ENCODE measurements at regions not wholly inside any gene's neighbourhood (a gene's known extent, or its start where the extent isn't known, plus 50 kb on each side); places are given as distances from the start of the nearest gene placed in this dataset.
"Not testable (repeated sequence)": the region's sequence is repeated elsewhere in the genome, so short reads cannot be mapped to it uniquely, and the experiment has no call there.

DNA sequence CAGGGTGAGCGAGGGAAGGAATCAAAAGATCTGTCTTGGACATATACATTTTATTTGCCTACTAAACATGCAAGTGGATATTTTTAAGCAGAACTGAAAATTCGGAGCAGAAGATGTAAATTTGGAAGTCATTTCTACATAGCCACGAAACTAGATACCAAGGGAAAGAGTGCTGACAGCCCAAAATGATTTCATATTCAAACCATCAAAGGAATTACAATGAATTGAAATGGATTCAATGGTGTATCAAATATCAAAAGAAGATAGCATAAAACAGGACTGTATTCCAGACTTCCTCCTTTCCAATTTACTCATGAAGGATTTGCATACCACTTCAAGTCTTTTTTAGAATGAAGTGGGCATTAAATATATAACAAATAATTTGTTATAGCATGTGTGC lies 313.5 kb upstream of the KITLG start:
- Histone ChIP-seq H3K4me1 (ENCODE audit: control insufficient read depth in 1 of 2, insufficient read depth in 2 of 2, low read length in 2 of 2) (no peaks in the 10 kb centered on the region), H3K4me3 (ENCODE audit: low read depth, low read length) (no peak overlapping the region), H4K8ac (ENCODE audit: low read depth, low read length) (no peak overlapping the region), H3K27ac (ENCODE audit: low read depth, low read length) (no peak overlapping the region), H3K18ac (ENCODE audit: low read length) (no peak overlapping the region), H3K4me2 (ENCODE audit: low read length) (no peak overlapping the region), H2BK12ac (ENCODE audit: low read length) (no peak overlapping the region), H3K9ac (ENCODE audit: low read length) (no peak overlapping the region), H2AFZ (ENCODE audit: insufficient read depth, low read length, poor library complexity) (no peak overlapping the region), H3K27me3 (ENCODE audit: insufficient read depth, low read length) (no peaks in the 10 kb centered on the region), H3K79me2 (ENCODE audit: control insufficient read depth, insufficient read depth, low read length, poor library complexity) (no peaks in the 10 kb centered on the region), H4K12ac (ENCODE audit: low read depth, low read length) (no peak overlapping the region), H3K14ac (ENCODE audit: low read length) (no peak overlapping the region), H2BK120ac (ENCODE audit: insufficient read depth, low read length, poor library complexity) (no peak overlapping the region), H3K9me3 (ENCODE audit: insufficient read depth, low read depth, low read length) (no peaks in the 10 kb centered on the region), H4K91ac (ENCODE audit: low read depth, low read length) (no peak overlapping the region), H2BK5ac (ENCODE audit: low read depth, low read length, poor library complexity) (no peak overlapping the region), H3K4ac (ENCODE audit: low read depth, low read length) (no peak overlapping the region), H3K36me3 (ENCODE audit: control insufficient read depth in 1 of 2, insufficient read depth in 2 of 2, low read length in 2 of 2) (no peaks in the 10 kb centered on the region), H3K23ac (ENCODE audit: low read length) (no peak overlapping the region), H2AK5ac (ENCODE audit: low read length) (no peak overlapping the region), H3K79me1 (ENCODE audit: low read length) (no peaks in the 10 kb centered on the region)
- WGBS (ENCODE audit: extremely low coverage, insufficient coverage, insufficient read length), result no CpG with 5 or more reads among the region's 3 CpGs
- DNase-seq, result no peak

DNA sequence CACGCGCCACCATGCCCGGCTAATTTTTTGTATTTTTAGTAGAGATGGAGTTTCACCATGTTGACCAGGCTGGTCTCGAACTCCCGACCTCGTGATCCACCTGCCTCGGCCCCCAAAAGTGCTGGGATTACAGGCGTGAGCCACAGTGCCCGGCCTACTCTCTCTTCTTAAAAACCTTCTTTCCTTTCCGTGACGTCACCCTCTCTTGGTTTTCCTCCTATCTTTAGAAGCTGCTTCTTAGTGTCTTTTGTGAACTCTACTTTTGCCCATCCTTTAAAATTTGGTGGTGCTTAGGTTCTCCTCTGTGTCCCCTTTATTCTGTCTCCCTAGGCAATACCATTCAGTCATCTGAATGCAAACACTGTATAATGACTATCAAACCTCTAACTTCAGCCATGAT lies 311.2 kb upstream of the KITLG start:
- H3K4me3 ChIP-seq (ENCODE audit: low read depth, low read length); H3K23ac ChIP-seq (ENCODE audit: low read length); H4K8ac ChIP-seq (ENCODE audit: low read depth, low read length); H2BK12ac ChIP-seq (ENCODE audit: low read length); H3K79me1 ChIP-seq (ENCODE audit: low read length); H3K9me3 ChIP-seq (ENCODE audit: insufficient read depth, low read depth, low read length); H3K4me2 ChIP-seq (ENCODE audit: low read length); H3K18ac ChIP-seq (ENCODE audit: low read length); H2AFZ ChIP-seq (ENCODE audit: insufficient read depth, low read length, poor library complexity); H2BK5ac ChIP-seq (ENCODE audit: low read depth, low read length, poor library complexity); H3K4me1 ChIP-seq (ENCODE audit: control insufficient read depth in 1 of 2, insufficient read depth in 2 of 2, low read length in 2 of 2); H3K27me3 ChIP-seq (ENCODE audit: insufficient read depth, low read length); H3K79me2 ChIP-seq (ENCODE audit: control insufficient read depth, insufficient read depth, low read length, poor library complexity); H3K9ac ChIP-seq (ENCODE audit: low read length); H2AK5ac ChIP-seq (ENCODE audit: low read length); H2BK120ac ChIP-seq (ENCODE audit: insufficient read depth, low read length, poor library complexity); H3K27ac ChIP-seq (ENCODE audit: low read depth, low read length); H3K14ac ChIP-seq (ENCODE audit: low read length); H4K12ac ChIP-seq (ENCODE audit: low read depth, low read length); H3K36me3 ChIP-seq (ENCODE audit: control insufficient read depth in 1 of 2, insufficient read depth in 2 of 2, low read length in 2 of 2); H3K4ac ChIP-seq (ENCODE audit: low read depth, low read length); DNase-seq; H4K91ac ChIP-seq (ENCODE audit: low read depth, low read length): not testable (repeated sequence)
- no CpG with 5 or more reads among the region's 11 CpGs for WGBS (ENCODE audit: extremely low coverage, insufficient coverage, insufficient read length)

DNA sequence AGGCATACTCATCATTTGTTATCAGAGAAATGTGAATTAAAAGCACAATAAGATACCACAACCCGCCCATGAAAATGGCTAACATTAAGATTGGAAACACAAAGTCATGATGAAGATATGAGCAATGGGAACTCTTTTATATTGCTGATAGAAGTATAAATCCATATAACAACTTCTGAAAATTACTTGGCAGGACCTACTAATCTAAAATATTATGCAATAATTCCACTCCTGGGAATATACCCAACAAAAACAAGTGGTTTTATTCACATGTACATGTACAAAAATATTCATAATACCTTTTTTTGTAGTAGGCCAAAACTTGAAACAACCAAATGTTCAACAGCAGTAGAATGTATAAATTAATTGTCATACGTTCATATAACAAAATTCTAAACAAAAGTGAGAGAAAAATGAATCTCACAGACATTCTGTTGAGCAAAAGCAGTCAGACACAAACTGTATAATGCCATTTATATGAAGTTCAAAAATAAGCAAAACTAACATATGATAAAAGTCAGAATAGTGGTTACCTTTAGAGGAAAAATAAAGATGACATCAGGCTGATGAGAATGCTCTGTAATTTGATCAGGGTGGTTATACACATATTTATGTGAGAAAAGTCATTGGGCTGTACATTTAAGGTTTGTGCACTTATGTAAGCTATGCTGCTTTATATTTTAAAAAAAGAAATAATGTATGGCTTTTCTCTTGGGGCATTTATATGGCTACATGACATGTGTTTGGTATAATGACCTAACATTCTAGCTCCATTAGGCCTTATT lies 309.2 kb upstream of the KITLG start:
- Histone ChIP-seq H3K79me1 (ENCODE audit: low read length) (no peaks in the 10 kb centered on the region), H3K23ac (ENCODE audit: low read length) (no peak overlapping the region), H3K27me3 (ENCODE audit: insufficient read depth, low read length) (no peaks in the 10 kb centered on the region), H4K8ac (ENCODE audit: low read depth, low read length) (no peak overlapping the region), H3K14ac (ENCODE audit: low read length) (no peak overlapping the region), H3K9me3 (ENCODE audit: insufficient read depth, low read depth, low read length) (no peaks in the 10 kb centered on the region), H2BK5ac (ENCODE audit: low read depth, low read length, poor library complexity) (no peak overlapping the region), H3K4me1 (ENCODE audit: control insufficient read depth in 1 of 2, insufficient read depth in 2 of 2, low read length in 2 of 2) (no peaks in the 10 kb centered on the region), H2AFZ (ENCODE audit: insufficient read depth, low read length, poor library complexity) (no peak overlapping the region), H3K4me3 (ENCODE audit: low read depth, low read length) (no peak overlapping the region), H3K18ac (ENCODE audit: low read length) (no peak overlapping the region), H3K27ac (ENCODE audit: low read depth, low read length) (no peak overlapping the region), H3K9ac (ENCODE audit: low read length) (no peak overlapping the region), H4K12ac (ENCODE audit: low read depth, low read length) (no peak overlapping the region), H2BK120ac (ENCODE audit: insufficient read depth, low read length, poor library complexity) (no peak overlapping the region), H2AK5ac (ENCODE audit: low read length) (no peak overlapping the region), H3K79me2 (ENCODE audit: control insufficient read depth, insufficient read depth, low read length, poor library complexity) (no peaks in the 10 kb centered on the region), H3K36me3 (ENCODE audit: control insufficient read depth in 1 of 2, insufficient read depth in 2 of 2, low read length in 2 of 2) (no peaks in the 10 kb centered on the region), H3K4me2 (ENCODE audit: low read length) (no peak overlapping the region), H4K91ac (ENCODE audit: low read depth, low read length) (no peak overlapping the region), H2BK12ac (ENCODE audit: low read length) (no peak overlapping the region), H3K4ac (ENCODE audit: low read depth, low read length) (no peak overlapping the region)
- DNase-seq, result no peak
- no CpG with 5 or more reads among the region's 2 CpGs for WGBS (ENCODE audit: extremely low coverage, insufficient coverage, insufficient read length)

DNA sequence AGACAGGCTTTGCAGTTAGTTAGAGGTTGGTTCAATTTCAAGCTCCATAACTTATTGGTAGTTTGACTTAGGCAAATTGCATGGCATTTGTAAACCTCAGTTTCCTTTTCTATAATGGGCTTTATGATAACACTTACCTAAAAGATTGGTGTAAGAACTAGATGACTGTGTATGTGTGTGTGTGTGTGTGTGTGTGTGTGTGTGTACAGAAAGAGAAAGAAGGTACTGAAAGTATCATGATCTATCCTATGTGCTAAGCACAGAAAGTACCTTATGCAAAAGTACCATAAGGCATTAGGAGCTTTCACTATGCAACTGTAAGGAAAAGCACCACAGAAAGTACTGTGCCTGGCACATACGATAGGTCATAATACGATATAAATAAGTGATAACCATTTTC lies 304.3 kb upstream of the KITLG start:
- Histone ChIP-seq H4K12ac (ENCODE audit: low read depth, low read length) (no peak overlapping the region), H2AFZ (ENCODE audit: insufficient read depth, low read length, poor library complexity) (no peak overlapping the region), H3K27ac (ENCODE audit: low read depth, low read length) (no peak overlapping the region), H3K9me3 (ENCODE audit: insufficient read depth, low read depth, low read length) (no peaks in the 10 kb centered on the region), H2BK12ac (ENCODE audit: low read length) (no peak overlapping the region), H3K79me1 (ENCODE audit: low read length) (no peaks in the 10 kb centered on the region), H3K4me3 (ENCODE audit: low read depth, low read length) (no peak overlapping the region), H2AK5ac (ENCODE audit: low read length) (no peak overlapping the region), H3K4me2 (ENCODE audit: low read length) (no peak overlapping the region), H3K27me3 (ENCODE audit: insufficient read depth, low read length) (no peaks in the 10 kb centered on the region), H3K14ac (ENCODE audit: low read length) (no peak overlapping the region), H2BK5ac (ENCODE audit: low read depth, low read length, poor library complexity) (no peak overlapping the region), H2BK120ac (ENCODE audit: insufficient read depth, low read length, poor library complexity) (no peak overlapping the region), H3K36me3 (ENCODE audit: control insufficient read depth in 1 of 2, insufficient read depth in 2 of 2, low read length in 2 of 2) (no peaks in the 10 kb centered on the region), H4K91ac (ENCODE audit: low read depth, low read length) (no peak overlapping the region), H3K4ac (ENCODE audit: low read depth, low read length) (no peak overlapping the region), H3K18ac (ENCODE audit: low read length) (no peak overlapping the region), H3K79me2 (ENCODE audit: control insufficient read depth, insufficient read depth, low read length, poor library complexity) (no peaks in the 10 kb centered on the region), H3K23ac (ENCODE audit: low read length) (no peak overlapping the region), H3K4me1 (ENCODE audit: control insufficient read depth in 1 of 2, insufficient read depth in 2 of 2, low read length in 2 of 2) (no peaks in the 10 kb centered on the region), H3K9ac (ENCODE audit: low read length) (no peak overlapping the region), H4K8ac (ENCODE audit: low read depth, low read length) (no peak overlapping the region)
- no CpG with 5 or more reads among the region's 2 CpGs for WGBS (ENCODE audit: extremely low coverage, insufficient coverage, insufficient read length)
- DNase-seq, result no peak

Data from trophoblast cell (in vitro differentiated cells and primary cell).